Fibroblast of lung (primary cell): ENCODE measurements at regions not wholly inside any gene's neighbourhood (a gene's known extent, or its start where the extent isn't known, plus 50 kb on each side); places are given as distances from the start of the nearest gene placed in this dataset.

Source experiments
- DNase-seq, 2 donors: peaks; one replicate each; pipeline versions ENCODE4 v3.0.0 to v3.0.0-alpha.2; 2010; ENCODE audit warnings: low read depth in 2 of 2
- H2AFZ ChIP-seq: 2 replicates; pipeline ENCODE4 v1.5.1; 2012; ENCODE audit warnings: low read length, control low read depth, inconsistent platforms
- H3K27ac ChIP-seq: 2 replicates; pipeline ENCODE4 v1.5.1; 2011; ENCODE audit warnings: low read length, control low read depth; ENCODE audit not compliant: insufficient read depth
- H3K27me3 ChIP-seq: 2 replicates; pipeline ENCODE4 v1.5.1; 2011; ENCODE audit warnings: mild to moderate bottlenecking, low read length; ENCODE audit not compliant: control insufficient read depth, insufficient read depth
- H3K36me3 ChIP-seq: 2 replicates; pipeline ENCODE4 v1.5.1; 2011; ENCODE audit warnings: low read length; ENCODE audit not compliant: control insufficient read depth, insufficient read depth
- H3K4me1 ChIP-seq: 2 replicates; pipeline ENCODE4 v1.5.1; 2011; ENCODE audit warnings: low read length; ENCODE audit not compliant: control insufficient read depth, insufficient read depth; ENCODE audit errors: extremely low read depth
- H3K4me2 ChIP-seq: 2 replicates; pipeline ENCODE4 v1.5.1; 2011; ENCODE audit warnings: low read length, control low read depth; ENCODE audit not compliant: insufficient read depth; ENCODE audit errors: extremely low read depth
- H3K4me3 ChIP-seq, 4 experiments: fragments of 200-600 bp in 1 of 4; sonication (generic) in 1 of 4; replicated peaks in 1 of 4; 2 replicates each; pipeline ENCODE4 v1.5.1; 2011 to 2016; ENCODE audit warnings: low read length in 4 of 4, low read depth in 3 of 4, mild to moderate bottlenecking in 3 of 4, control low read depth in 2 of 4, inconsistent platforms in 1 of 4, mixed read lengths in 1 of 4; ENCODE audit not compliant: insufficient read depth in 1 of 4; ENCODE audit errors: control extremely low read depth in 1 of 4
- H3K79me2 ChIP-seq: 2 replicates; pipeline ENCODE4 v1.5.1; 2012; ENCODE audit warnings: mild to moderate bottlenecking, low read length, inconsistent platforms; ENCODE audit not compliant: control insufficient read depth, insufficient read depth
- H3K9ac ChIP-seq: 2 replicates; pipeline ENCODE4 v1.5.1; 2011; ENCODE audit warnings: mild to moderate bottlenecking, low read length, control low read depth; ENCODE audit not compliant: insufficient read depth
- H3K9me3 ChIP-seq: 2 replicates; pipeline ENCODE4 v1.5.1; 2012; ENCODE audit warnings: low read depth, low read length; ENCODE audit not compliant: control insufficient read depth, insufficient read depth
- H4K20me1 ChIP-seq: 2 replicates; pipeline ENCODE4 v1.5.1; 2011; ENCODE audit warnings: low read length; ENCODE audit not compliant: control insufficient read depth, insufficient read depth; ENCODE audit errors: extremely low read depth
- CTCF ChIP-seq, 2 donors: IDR thresholded peaks in 1 of 2; conservative IDR thresholded peaks in 1 of 2; 1 replicate in 1 of 2; 2 replicates in 1 of 2; pipeline ENCODE4 v1.5.1; 2011 to 2012; ENCODE audit warnings: low read length in 2 of 2, control low read depth in 1 of 2, inconsistent platforms in 1 of 2, low read depth in 1 of 2, mild to moderate bottlenecking in 1 of 2
- EZH2 ChIP-seq: IDR thresholded peaks from 2 replicates; pipeline ENCODE4 v1.5.1; 2012; ENCODE audit warnings: low read length, control low read depth, mild to moderate bottlenecking; ENCODE audit errors: missing control alignments

GRCh38 chr11:130571947-130572584 lies 123.6 kb downstream of the ADAMTS15 start:
- TF ChIP-seq EZH2 (no peak), CTCF (conservative IDR thresholded peaks at IDR 0.05 in 1 of 2, IDR thresholded peaks at IDR 0.05 in 1 of 2; ENCODE audit: low read depth in 1 of 2, low read length in 2 of 2) (no peak)
- Histone ChIP-seq H2AFZ (no peak overlapping the region), H3K4me2 (no peak overlapping the region), H3K9me3 (no peaks in the 10 kb centered on the region), H3K27ac (no peak overlapping the region), H3K36me3 (no peaks in the 10 kb centered on the region), H4K20me1 (no peaks in the 10 kb centered on the region), H3K4me1 (no peaks in the 10 kb centered on the region), H3K4me3 (no peak overlapping the region), H3K27me3 (no peaks in the 10 kb centered on the region), H3K79me2 (no peaks in the 10 kb centered on the region), H3K9ac (no peak overlapping the region)
- no peak for DNase-seq

- H3K4me1 ChIP-seq = no peaks in the 10 kb centered on the region
- H3K27ac ChIP-seq = no peak overlapping the region
- H3K36me3 ChIP-seq = no peaks in the 10 kb centered on the region
- H3K79me2 ChIP-seq = no peaks in the 10 kb centered on the region
- H3K27me3 ChIP-seq = no peaks in the 10 kb centered on the region
- H3K9me3 ChIP-seq = no peaks in the 10 kb centered on the region
- no peaks in the 10 kb centered on the region for H4K20me1 ChIP-seq
- no peak for TF ChIP-seq CTCF (conservative IDR thresholded peaks at IDR 0.05 in 1 of 2, IDR thresholded peaks at IDR 0.05 in 1 of 2; ENCODE audit: low read depth in 1 of 2, low read length in 2 of 2)
- TF ChIP-seq EZH2 = no peak
- H3K9ac ChIP-seq = no peak overlapping the region
- H2AFZ ChIP-seq = no peak overlapping the region
- DNase-seq = no peak
- no peak overlapping the region for H3K4me2 ChIP-seq
- no peak overlapping the region for H3K4me3 ChIP-seq
Measured at GRCh38 chr11:130573767-130574166, 125.3 kb downstream of the ADAMTS15 start.

GRCh38 chr11:130574740-130575139 lies 126.3 kb downstream of the ADAMTS15 start:
- no peak overlapping the region for H3K27ac ChIP-seq
- H3K9ac ChIP-seq = no peak overlapping the region
- no peaks in the 10 kb centered on the region for H3K4me1 ChIP-seq
- no peaks in the 10 kb centered on the region for H3K9me3 ChIP-seq
- no peaks in the 10 kb centered on the region for H3K79me2 ChIP-seq
- no peaks in the 10 kb centered on the region for H3K27me3 ChIP-seq
- H2AFZ ChIP-seq = no peak overlapping the region
- no peak overlapping the region for H3K4me3 ChIP-seq
- no peak overlapping the region for H3K4me2 ChIP-seq
- TF ChIP-seq CTCF (conservative IDR thresholded peaks at IDR 0.05 in 1 of 2, IDR thresholded peaks at IDR 0.05 in 1 of 2; ENCODE audit: low read depth in 1 of 2, low read length in 2 of 2) = no peak
- TF ChIP-seq EZH2 = no peak
- H3K36me3 ChIP-seq = no peaks in the 10 kb centered on the region
- DNase-seq = no peak
- no peaks in the 10 kb centered on the region for H4K20me1 ChIP-seq
